Endothelial cell (in vitro differentiated cells): ENCODE measurements at regions not wholly inside any gene's neighbourhood (a gene's known extent, or its start where the extent isn't known, plus 50 kb on each side); places are given as distances from the start of the nearest gene placed in this dataset.

Source experiments
- DNase-seq: peaks from one replicate; pipeline ENCODE4 v3.0.0; 2021; ENCODE audit warnings: low spot score
- H3K27ac Mint-ChIP-seq: one replicate; pipeline ENCODE4 v1.8.0; 2021; ENCODE audit warnings: mixed read lengths, inconsistent platforms; ENCODE audit not compliant: unreplicated experiment
- H3K27me3 Mint-ChIP-seq: one replicate; pipeline ENCODE4 v1.8.0; 2021; ENCODE audit warnings: mild to moderate bottlenecking, moderate library complexity, mixed read lengths, inconsistent platforms; ENCODE audit not compliant: unreplicated experiment
- H3K36me3 Mint-ChIP-seq: one replicate; pipeline ENCODE4 v1.8.0; 2021; ENCODE audit warnings: mild to moderate bottlenecking, low read depth, mixed read lengths, inconsistent platforms; ENCODE audit not compliant: unreplicated experiment
- H3K4me1 Mint-ChIP-seq: one replicate; pipeline ENCODE4 v1.8.0; 2021; ENCODE audit warnings: mild to moderate bottlenecking, mixed read lengths, inconsistent platforms; ENCODE audit not compliant: unreplicated experiment
- H3K4me3 Mint-ChIP-seq: one replicate; pipeline ENCODE4 v1.8.0; 2021; ENCODE audit warnings: mild to moderate bottlenecking, mixed read lengths, inconsistent platforms; ENCODE audit not compliant: unreplicated experiment
- H3K9me3 Mint-ChIP-seq: one replicate; pipeline ENCODE4 v1.8.0; 2021; ENCODE audit warnings: mixed read lengths, inconsistent platforms; ENCODE audit not compliant: unreplicated experiment
- TF ChIP-seq, protein P1 (sequence below): fragments of 200-600 bp; sonication (generic); IDR thresholded peaks from one replicate; pipeline ENCODE4 v1.5.0; 2021; ENCODE audit warnings: antibody characterized with exemption; ENCODE audit not compliant: unreplicated experiment

DNA sequence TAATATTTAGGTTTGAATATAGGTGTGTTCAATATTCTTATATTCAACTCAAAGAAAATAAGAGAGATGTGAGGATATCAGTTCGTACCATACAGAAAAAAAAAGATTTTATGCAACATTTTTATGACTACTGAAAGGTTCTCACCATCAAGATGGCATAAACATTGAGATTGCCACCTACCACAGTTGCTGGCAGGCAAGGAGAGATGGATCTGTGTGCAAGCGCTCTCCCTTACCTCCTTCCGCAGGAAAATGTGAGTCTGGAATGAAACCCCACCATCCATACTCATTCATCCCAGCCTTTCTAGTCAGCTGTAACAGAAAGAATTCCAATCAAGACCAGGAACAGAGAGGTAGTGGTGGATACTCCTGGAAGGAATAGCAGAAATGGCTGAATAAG, 376.9 kb downstream of the PPP3CA start:
- TF ChIP-seq, protein P1, sequence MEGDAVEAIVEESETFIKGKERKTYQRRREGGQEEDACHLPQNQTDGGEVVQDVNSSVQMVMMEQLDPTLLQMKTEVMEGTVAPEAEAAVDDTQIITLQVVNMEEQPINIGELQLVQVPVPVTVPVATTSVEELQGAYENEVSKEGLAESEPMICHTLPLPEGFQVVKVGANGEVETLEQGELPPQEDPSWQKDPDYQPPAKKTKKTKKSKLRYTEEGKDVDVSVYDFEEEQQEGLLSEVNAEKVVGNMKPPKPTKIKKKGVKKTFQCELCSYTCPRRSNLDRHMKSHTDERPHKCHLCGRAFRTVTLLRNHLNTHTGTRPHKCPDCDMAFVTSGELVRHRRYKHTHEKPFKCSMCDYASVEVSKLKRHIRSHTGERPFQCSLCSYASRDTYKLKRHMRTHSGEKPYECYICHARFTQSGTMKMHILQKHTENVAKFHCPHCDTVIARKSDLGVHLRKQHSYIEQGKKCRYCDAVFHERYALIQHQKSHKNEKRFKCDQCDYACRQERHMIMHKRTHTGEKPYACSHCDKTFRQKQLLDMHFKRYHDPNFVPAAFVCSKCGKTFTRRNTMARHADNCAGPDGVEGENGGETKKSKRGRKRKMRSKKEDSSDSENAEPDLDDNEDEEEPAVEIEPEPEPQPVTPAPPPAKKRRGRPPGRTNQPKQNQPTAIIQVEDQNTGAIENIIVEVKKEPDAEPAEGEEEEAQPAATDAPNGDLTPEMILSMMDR, result no peak
- no peak for DNase-seq
- Mint-ChIP-seq H3K9me3 (no peaks in the 10 kb centered on the region), H3K36me3 (no peaks in the 10 kb centered on the region), H3K4me1 (peaks cover 18% of the 10 kb centered on the region), H3K27ac (no peak overlapping the region), H3K27me3 (no peaks in the 10 kb centered on the region), H3K4me3 (no peak overlapping the region)

DNA sequence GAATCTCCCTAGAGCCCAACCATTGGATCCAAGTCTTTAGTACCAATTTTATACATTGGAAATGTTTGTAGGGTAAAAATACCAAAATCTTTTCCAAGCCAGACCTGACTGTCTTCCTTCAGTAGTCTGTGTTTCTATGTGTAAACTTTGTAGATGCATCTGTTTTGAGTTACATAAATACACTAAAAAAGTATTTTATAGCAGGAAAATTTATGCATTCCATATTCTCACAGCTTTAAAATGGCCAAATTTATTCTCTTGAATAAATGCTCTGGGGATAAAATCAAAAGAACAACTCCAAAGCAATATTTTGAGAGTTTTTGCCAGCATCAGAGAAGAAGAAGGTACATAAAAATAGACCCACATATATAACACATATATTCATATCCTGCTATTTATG, 377.4 kb downstream of the PPP3CA start:
- no peaks in the 10 kb centered on the region for H3K27me3 Mint-ChIP-seq
- DNase-seq, result no peak
- H3K9me3 Mint-ChIP-seq, result no peaks in the 10 kb centered on the region
- no peak overlapping the region for H3K4me3 Mint-ChIP-seq
- no peak overlapping the region for H3K27ac Mint-ChIP-seq
- H3K4me1 Mint-ChIP-seq, result peaks cover 13% of the 10 kb centered on the region
- H3K36me3 Mint-ChIP-seq, result no peaks in the 10 kb centered on the region
- TF ChIP-seq, protein P1, result no peak

DNA sequence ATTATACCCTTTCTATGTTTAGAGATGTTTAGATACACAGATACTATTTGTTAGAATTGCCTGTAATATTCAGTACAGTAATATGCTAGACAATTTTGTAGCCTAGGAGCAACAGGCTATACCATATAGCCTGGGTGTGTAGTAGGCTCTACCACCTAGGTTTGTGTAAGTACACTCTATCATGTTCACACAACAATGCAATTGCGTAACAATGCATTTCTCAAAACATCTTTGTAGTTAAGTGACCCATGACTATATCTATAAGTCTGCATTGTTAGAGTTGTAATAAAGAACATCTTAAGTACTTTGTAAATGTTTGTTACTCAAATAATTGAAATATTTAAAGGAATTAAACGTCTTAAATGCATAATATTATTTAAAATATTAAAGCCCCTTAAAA, 379.3 kb downstream of the PPP3CA start:
- Mint-ChIP-seq H3K27ac (no peak overlapping the region), H3K4me3 (no peak overlapping the region), H3K36me3 (no peaks in the 10 kb centered on the region), H3K9me3 (no peaks in the 10 kb centered on the region), H3K4me1 (peaks cover 12% of the 10 kb centered on the region), H3K27me3 (no peaks in the 10 kb centered on the region)
- TF ChIP-seq, protein P1, result no peak
- no peak for DNase-seq

DNA sequence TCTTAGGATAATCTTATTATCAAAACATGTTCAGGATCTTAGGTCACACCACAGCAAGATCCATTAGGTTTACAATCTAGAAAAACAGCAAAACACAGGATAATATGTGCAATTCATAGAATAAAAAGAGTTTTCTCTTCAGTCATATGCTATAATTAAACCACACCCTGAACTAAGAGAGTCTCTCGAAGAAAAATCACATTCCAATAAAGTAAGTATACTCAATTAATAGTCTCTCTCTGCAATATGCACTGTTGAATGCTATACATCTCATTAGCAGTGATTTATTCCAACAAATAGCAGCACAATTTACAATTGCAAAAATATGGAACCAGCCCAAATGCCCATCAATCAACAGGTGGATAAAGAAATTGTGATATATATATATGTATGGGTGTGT, 383.7 kb downstream of the PPP3CA start:
- Mint-ChIP-seq H3K27me3 (no peaks in the 10 kb centered on the region), H3K4me3 (no peak overlapping the region), H3K9me3 (no peaks in the 10 kb centered on the region), H3K36me3 (no peaks in the 10 kb centered on the region), H3K4me1 (peaks cover 9% of the 10 kb centered on the region), H3K27ac (no peak overlapping the region)
- DNase-seq, result no peak
- TF ChIP-seq, protein P1, result no peak

DNA sequence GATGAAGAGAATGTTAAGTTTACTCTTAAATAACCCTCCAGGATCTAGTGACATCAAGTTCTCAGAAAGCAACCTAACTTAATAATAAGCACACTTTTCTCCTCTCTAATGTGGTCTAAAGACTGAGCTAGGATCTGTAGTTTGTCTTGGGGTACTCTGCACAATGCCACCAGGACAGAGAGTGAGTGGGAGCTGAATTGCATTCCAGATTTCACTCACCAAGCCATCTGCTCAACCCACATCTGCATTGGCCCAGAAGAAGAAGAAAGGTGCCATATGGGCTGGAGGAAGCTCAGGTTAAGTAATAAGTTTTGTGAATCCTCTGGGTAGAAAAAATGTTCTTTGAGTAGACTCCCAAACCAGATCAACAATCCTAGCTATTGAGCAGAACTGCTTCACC, 384.6 kb downstream of the PPP3CA start:
- H3K4me3 Mint-ChIP-seq, result no peak overlapping the region
- no peaks in the 10 kb centered on the region for H3K9me3 Mint-ChIP-seq
- H3K27me3 Mint-ChIP-seq, result no peaks in the 10 kb centered on the region
- H3K36me3 Mint-ChIP-seq, result no peaks in the 10 kb centered on the region
- TF ChIP-seq, protein P1, result no peak
- DNase-seq, result no peak
- H3K27ac Mint-ChIP-seq, result no peak overlapping the region
- peaks cover 9% of the 10 kb centered on the region for H3K4me1 Mint-ChIP-seq
